Astrocyte (in vitro differentiated cells and primary cell): ENCODE measurements at regions not wholly inside any gene's neighbourhood (a gene's known extent, or its start where the extent isn't known, plus 50 kb on each side); places are given as distances from the start of the nearest gene placed in this dataset.

Experiments
- EZH2 ChIP-seq: IDR thresholded peaks from 2 replicates; pipeline ENCODE4 v1.6.1; 2012; ENCODE audit warnings: mild to moderate bottlenecking, low read length, inconsistent platforms; ENCODE audit not compliant: insufficient read depth
- TF ChIP-seq, protein P1 (sequence below): IDR thresholded peaks from 2 replicates; pipeline ENCODE4 v1.5.1; 2011; ENCODE audit warnings: low read depth, mild to moderate bottlenecking, inconsistent platforms, low read length, moderate library complexity; ENCODE audit not compliant: insufficient read depth

DNA sequence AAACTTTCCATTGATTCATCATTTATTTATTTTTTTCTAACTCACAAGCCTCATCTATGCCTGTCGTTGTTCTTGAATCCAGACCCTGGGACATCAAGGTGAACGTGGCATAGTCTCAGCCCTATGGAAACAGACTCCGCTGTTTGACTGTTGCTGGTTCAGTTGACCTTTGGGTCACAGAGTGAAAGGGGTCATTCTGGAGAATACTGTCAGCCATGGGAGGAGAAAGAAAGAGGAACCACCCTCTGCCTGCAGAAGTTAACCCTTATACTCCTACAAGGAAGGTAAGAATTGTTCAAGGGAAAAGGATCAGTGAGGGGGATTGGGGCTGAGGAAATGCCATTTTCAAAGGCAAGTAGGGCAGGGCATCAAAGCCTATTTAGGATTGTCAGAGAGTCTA lies 387.6 kb upstream of the MAF start:
- TF ChIP-seq, protein P1, sequence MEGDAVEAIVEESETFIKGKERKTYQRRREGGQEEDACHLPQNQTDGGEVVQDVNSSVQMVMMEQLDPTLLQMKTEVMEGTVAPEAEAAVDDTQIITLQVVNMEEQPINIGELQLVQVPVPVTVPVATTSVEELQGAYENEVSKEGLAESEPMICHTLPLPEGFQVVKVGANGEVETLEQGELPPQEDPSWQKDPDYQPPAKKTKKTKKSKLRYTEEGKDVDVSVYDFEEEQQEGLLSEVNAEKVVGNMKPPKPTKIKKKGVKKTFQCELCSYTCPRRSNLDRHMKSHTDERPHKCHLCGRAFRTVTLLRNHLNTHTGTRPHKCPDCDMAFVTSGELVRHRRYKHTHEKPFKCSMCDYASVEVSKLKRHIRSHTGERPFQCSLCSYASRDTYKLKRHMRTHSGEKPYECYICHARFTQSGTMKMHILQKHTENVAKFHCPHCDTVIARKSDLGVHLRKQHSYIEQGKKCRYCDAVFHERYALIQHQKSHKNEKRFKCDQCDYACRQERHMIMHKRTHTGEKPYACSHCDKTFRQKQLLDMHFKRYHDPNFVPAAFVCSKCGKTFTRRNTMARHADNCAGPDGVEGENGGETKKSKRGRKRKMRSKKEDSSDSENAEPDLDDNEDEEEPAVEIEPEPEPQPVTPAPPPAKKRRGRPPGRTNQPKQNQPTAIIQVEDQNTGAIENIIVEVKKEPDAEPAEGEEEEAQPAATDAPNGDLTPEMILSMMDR: no peak
- no peak for TF ChIP-seq EZH2
